NB4 (cell line): ENCODE measurements at regions not wholly inside any gene's neighbourhood (a gene's known extent, or its start where the extent isn't known, plus 50 kb on each side); places are given as distances from the start of the nearest gene placed in this dataset.

Experiments used
- CTCF ChIP-seq: IDR thresholded peaks from one replicate; pipeline ENCODE4 v1.5.1; 2012; ENCODE audit warnings: low read depth, low read length
- MAX ChIP-seq: IDR thresholded peaks from 2 replicates; pipeline ENCODE4 v1.6.1; 2011; ENCODE audit warnings: low read depth, low read length
- MYC ChIP-seq: IDR thresholded peaks from 2 replicates; pipeline ENCODE4 v1.6.1; 2011; ENCODE audit warnings: low read depth, low read length
- POLR2A ChIP-seq: IDR thresholded peaks from 2 replicates; pipeline ENCODE4 v1.6.1; 2011; ENCODE audit warnings: mild to moderate bottlenecking; ENCODE audit not compliant: insufficient read length; ENCODE audit errors: extremely low read depth

GRCh38 chr11:116460156-116460920 lies 312.4 kb downstream of the BUD13 start:
- no peak for TF ChIP-seq CTCF
- no peak for TF ChIP-seq MYC
- TF ChIP-seq POLR2A, result no peak
- no peak for TF ChIP-seq MAX
